MM.1S (cell line): ENCODE measurements at regions not wholly inside any gene's neighbourhood (a gene's known extent, or its start where the extent isn't known, plus 50 kb on each side); places are given as distances from the start of the nearest gene placed in this dataset.

Experiments
- DNase-seq: peaks from one replicate; pipeline ENCODE4 v3.0.0-alpha.2; 2015
- H2AFZ ChIP-seq: fragments of 300-600 bp; sonication (generic); 2 replicates; pipeline ENCODE4 v1.6.0; 2016; ENCODE audit warnings: antibody characterized with exemption, low read length
- H3F3A ChIP-seq: fragments of 300-600 bp; sonication (generic); 2 replicates; pipeline ENCODE4 v1.6.1; 2016; ENCODE audit warnings: mild to moderate bottlenecking, antibody characterized with exemption, low read length, moderate library complexity, mixed read lengths; ENCODE audit not compliant: insufficient read depth
- H3K27ac ChIP-seq: fragments of 300-600 bp; sonication (generic); 2 replicates; pipeline ENCODE4 v1.5.1; 2016; ENCODE audit warnings: mild to moderate bottlenecking, low read length
- H3K27me3 ChIP-seq: fragments of 300-600 bp; sonication (generic); replicated peaks from 2 replicates; pipeline ENCODE4 v1.6.0; 2016; ENCODE audit warnings: low read length; ENCODE audit not compliant: insufficient read depth
- H3K36me3 ChIP-seq: fragments of 300-600 bp; sonication (generic); replicated peaks from 2 replicates; pipeline ENCODE4 v1.6.1; 2016; ENCODE audit warnings: mild to moderate bottlenecking, low read length, mixed read lengths; ENCODE audit not compliant: insufficient read depth
- H3K4me1 ChIP-seq: fragments of 300-600 bp; sonication (generic); 2 replicates; pipeline ENCODE4 v1.6.1; 2016; ENCODE audit warnings: low read length, mixed read lengths
- H3K4me2 ChIP-seq: fragments of 300-600 bp; sonication (generic); 2 replicates; pipeline ENCODE4 v1.6.0; 2016; ENCODE audit warnings: low read depth, low read length
- H3K4me3 ChIP-seq: fragments of 300-600 bp; sonication (generic); 2 replicates; pipeline ENCODE4 v1.5.1; 2016; ENCODE audit warnings: low read length, mixed read lengths
- H3K79me2 ChIP-seq: fragments of 300-600 bp; sonication (generic); 2 replicates; pipeline ENCODE4 v1.6.1; 2016; ENCODE audit warnings: mixed run types, low read length, mixed read lengths
- H3K9ac ChIP-seq: fragments of 300-600 bp; sonication (generic); 2 replicates; pipeline ENCODE4 v1.6.1; 2016; ENCODE audit warnings: low read length, mixed read lengths
- H3K9me2 ChIP-seq: fragments of 300-600 bp; sonication (generic); replicated peaks from 2 replicates; pipeline ENCODE4 v1.6.1; 2016; ENCODE audit warnings: mild to moderate bottlenecking, low read length, mixed read lengths; ENCODE audit not compliant: insufficient read depth
- H3K9me3 ChIP-seq: fragments of 300-600 bp; sonication (generic); replicated peaks from 2 replicates; pipeline ENCODE4 v1.6.1; 2016; ENCODE audit warnings: mild to moderate bottlenecking, low read length, mixed read lengths; ENCODE audit not compliant: insufficient read depth
- H4K20me1 ChIP-seq: fragments of 300-600 bp; sonication (generic); 2 replicates; pipeline ENCODE4 v1.6.1; 2016; ENCODE audit warnings: mild to moderate bottlenecking, low read length, moderate library complexity, mixed read lengths; ENCODE audit not compliant: insufficient read depth
- EZH2 ChIP-seq: fragments of 300-600 bp; sonication (generic); optimal IDR thresholded peaks from 2 replicates; pipeline ENCODE3; 2017; ENCODE audit warnings: low read depth, mild to moderate bottlenecking, antibody characterized with exemption, low read length, mixed read lengths
- EZH2phosphoT487 ChIP-seq: fragments of 300-600 bp; sonication (generic); IDR thresholded peaks from 2 replicates; pipeline ENCODE4 v1.6.1; 2018; ENCODE audit warnings: antibody characterized with exemption, low read length
- TF ChIP-seq, protein P1 (sequence below): fragments of 300-600 bp; sonication (generic); IDR thresholded peaks from 2 replicates; pipeline ENCODE4 v1.5.1; 2016; ENCODE audit warnings: antibody characterized with exemption, low read length, mixed read lengths

DNA sequence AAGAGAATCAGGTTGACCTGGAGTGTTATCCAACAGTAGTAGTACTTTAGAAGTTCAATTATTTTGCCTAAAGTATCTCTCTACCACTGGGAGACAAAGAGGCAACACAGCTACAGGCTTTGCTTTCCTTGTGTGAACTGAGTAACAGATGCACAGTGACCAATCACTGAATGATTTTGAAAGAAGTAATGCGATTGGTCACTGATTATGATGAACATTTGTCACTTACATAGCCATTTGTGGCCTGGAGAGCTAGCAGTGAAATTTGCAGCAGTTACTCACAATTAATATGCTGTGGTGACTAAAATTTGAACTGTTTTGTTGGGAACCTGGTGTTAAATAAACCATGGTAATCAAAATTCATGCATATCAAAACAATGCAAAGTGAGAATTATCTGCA, 508.7 kb upstream of the DIPK2B start:
- Histone ChIP-seq H3K27me3 (no peaks in the 10 kb centered on the region), H3F3A (no peaks in the 10 kb centered on the region), H3K9me2 (no peaks in the 10 kb centered on the region), H3K9me3 (no peaks in the 10 kb centered on the region), H3K4me2 (no peak overlapping the region), H3K4me1 (no peaks in the 10 kb centered on the region), H4K20me1 (no peaks in the 10 kb centered on the region), H2AFZ (no peak overlapping the region), H3K9ac (no peak overlapping the region), H3K4me3 (no peak overlapping the region), H3K79me2 (no peaks in the 10 kb centered on the region), H3K27ac (no peak overlapping the region), H3K36me3 (no peaks in the 10 kb centered on the region)
- TF ChIP-seq EZH2phosphoT487 = no peak
- TF ChIP-seq EZH2 = no peak
- TF ChIP-seq, protein P1, sequence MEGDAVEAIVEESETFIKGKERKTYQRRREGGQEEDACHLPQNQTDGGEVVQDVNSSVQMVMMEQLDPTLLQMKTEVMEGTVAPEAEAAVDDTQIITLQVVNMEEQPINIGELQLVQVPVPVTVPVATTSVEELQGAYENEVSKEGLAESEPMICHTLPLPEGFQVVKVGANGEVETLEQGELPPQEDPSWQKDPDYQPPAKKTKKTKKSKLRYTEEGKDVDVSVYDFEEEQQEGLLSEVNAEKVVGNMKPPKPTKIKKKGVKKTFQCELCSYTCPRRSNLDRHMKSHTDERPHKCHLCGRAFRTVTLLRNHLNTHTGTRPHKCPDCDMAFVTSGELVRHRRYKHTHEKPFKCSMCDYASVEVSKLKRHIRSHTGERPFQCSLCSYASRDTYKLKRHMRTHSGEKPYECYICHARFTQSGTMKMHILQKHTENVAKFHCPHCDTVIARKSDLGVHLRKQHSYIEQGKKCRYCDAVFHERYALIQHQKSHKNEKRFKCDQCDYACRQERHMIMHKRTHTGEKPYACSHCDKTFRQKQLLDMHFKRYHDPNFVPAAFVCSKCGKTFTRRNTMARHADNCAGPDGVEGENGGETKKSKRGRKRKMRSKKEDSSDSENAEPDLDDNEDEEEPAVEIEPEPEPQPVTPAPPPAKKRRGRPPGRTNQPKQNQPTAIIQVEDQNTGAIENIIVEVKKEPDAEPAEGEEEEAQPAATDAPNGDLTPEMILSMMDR = no peak
- no peak for DNase-seq

DNA sequence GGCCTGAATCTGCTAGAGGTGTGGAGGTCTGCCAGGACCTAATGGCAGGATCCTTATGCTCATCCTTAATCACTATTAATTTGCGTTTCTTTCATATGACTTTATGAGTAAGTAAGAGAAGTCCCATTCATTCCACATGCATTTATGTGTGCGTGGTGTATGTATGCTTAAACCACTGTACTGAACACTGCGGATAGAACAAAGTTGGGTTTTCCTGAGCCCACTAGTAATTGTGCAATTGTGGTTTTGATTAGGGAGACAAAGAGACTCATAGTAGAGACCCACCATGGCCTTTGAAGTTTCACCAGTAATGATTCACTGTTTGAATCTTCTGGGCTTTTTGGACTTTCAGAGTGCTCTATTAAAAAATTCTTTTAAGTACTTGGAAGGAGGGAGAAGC, 498.5 kb upstream of the DIPK2B start:
- no peak overlapping the region for H2AFZ ChIP-seq
- TF ChIP-seq, protein P1 = no peak
- TF ChIP-seq EZH2 (no peak), EZH2phosphoT487 (no peak)

DNA sequence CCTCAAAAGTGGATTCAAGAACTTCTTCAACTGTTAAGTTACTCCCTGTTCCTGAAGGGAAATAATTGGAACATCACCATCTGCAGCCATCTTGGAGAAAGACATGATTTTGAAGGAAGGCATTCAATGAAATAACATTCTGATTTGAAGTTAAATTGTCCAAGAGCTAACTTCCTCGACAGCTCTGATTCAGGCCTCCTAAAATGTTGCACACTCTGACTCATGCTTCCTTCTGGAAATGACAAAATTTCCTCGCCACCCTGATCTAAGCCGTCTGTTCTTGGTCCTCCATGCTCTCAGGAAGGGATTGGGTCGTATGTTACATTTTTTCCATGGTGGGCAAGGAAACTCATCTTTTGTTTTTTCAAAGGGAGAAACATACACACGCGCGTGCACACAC, 496.9 kb upstream of the DIPK2B start:
- no peaks in the 10 kb centered on the region for H3K27me3 ChIP-seq
- DNase-seq = no peak
- H3K4me2 ChIP-seq = no peak overlapping the region
- H2AFZ ChIP-seq = no peak overlapping the region
- H3F3A ChIP-seq = no peaks in the 10 kb centered on the region
- H3K4me3 ChIP-seq = no peak overlapping the region
- H3K79me2 ChIP-seq = no peaks in the 10 kb centered on the region
- H4K20me1 ChIP-seq = no peaks in the 10 kb centered on the region
- no peak overlapping the region for H3K27ac ChIP-seq
- H3K9ac ChIP-seq = no peak overlapping the region
- no peaks in the 10 kb centered on the region for H3K9me2 ChIP-seq
- no peaks in the 10 kb centered on the region for H3K4me1 ChIP-seq
- H3K36me3 ChIP-seq = no peaks in the 10 kb centered on the region
- TF ChIP-seq EZH2 (no peak), EZH2phosphoT487 (no peak)
- TF ChIP-seq, protein P1 = no peak
- no peaks in the 10 kb centered on the region for H3K9me3 ChIP-seq

More for the DNA sequence above, 498.5 kb upstream of the DIPK2B start:
- H3K79me2 ChIP-seq = no peaks in the 10 kb centered on the region
- DNase-seq = no peak
- H3K9ac ChIP-seq = no peak overlapping the region
- no peaks in the 10 kb centered on the region for H3K9me2 ChIP-seq
- no peak overlapping the region for H3K4me2 ChIP-seq
- H3K4me1 ChIP-seq = no peaks in the 10 kb centered on the region
- no peaks in the 10 kb centered on the region for H3F3A ChIP-seq
- H3K27me3 ChIP-seq = no peaks in the 10 kb centered on the region
- H3K4me3 ChIP-seq = no peak overlapping the region
- no peaks in the 10 kb centered on the region for H3K9me3 ChIP-seq
- no peak overlapping the region for H3K27ac ChIP-seq
- no peaks in the 10 kb centered on the region for H4K20me1 ChIP-seq
- no peaks in the 10 kb centered on the region for H3K36me3 ChIP-seq
